Thymus (tissue), 11 donors: ENCODE measurements at regions not wholly inside any gene's neighbourhood (a gene's known extent, or its start where the extent isn't known, plus 50 kb on each side); places are given as distances from the start of the nearest gene placed in this dataset.
A peak's percentile ranks its signal among the peaks of the same experiment; 100 is the strongest.

Experiments used
- DNase-seq, 9 donors: peaks; one replicate each; pipeline ENCODE4 v3.0.0-alpha.2; 2013; ENCODE audit warnings: low spot score in 9 of 9, low read depth in 6 of 9, missing footprints in 1 of 9
- H3K27ac ChIP-seq, 2 donors: one replicate each; pipeline ENCODE4 v1.5.1; 2013; ENCODE audit warnings: control low read depth in 1 of 2, low read depth in 1 of 2, low read length in 1 of 2, mild to moderate bottlenecking in 1 of 2, moderate library complexity in 1 of 2
- H3K27me3 ChIP-seq, 2 donors: one replicate each; pipeline ENCODE4 v1.5.1; 2013; ENCODE audit warnings: low read length in 1 of 2; ENCODE audit not compliant: control insufficient read depth in 2 of 2, insufficient read depth in 1 of 2
- H3K36me3 ChIP-seq, 2 donors: one replicate each; pipeline ENCODE4 v1.5.1; 2013; ENCODE audit warnings: low read length in 1 of 2, mild to moderate bottlenecking in 1 of 2, moderate library complexity in 1 of 2; ENCODE audit not compliant: control insufficient read depth in 2 of 2, insufficient read depth in 2 of 2
- H3K4me1 ChIP-seq, 2 donors: one replicate each; pipeline ENCODE4 v1.5.1; 2013; ENCODE audit warnings: low read length in 2 of 2; ENCODE audit not compliant: control insufficient read depth in 2 of 2, insufficient read depth in 2 of 2
- H3K4me3 ChIP-seq, 2 donors: one replicate each; pipeline ENCODE4 v1.5.1; 2013; ENCODE audit warnings: low read length in 2 of 2, control low read depth in 1 of 2, mild to moderate bottlenecking in 1 of 2
- H3K9me3 ChIP-seq, 2 donors: one replicate each; pipeline ENCODE4 v1.5.1; 2013; ENCODE audit warnings: low read length in 1 of 2, mild to moderate bottlenecking in 1 of 2; ENCODE audit not compliant: control insufficient read depth in 2 of 2, insufficient read depth in 1 of 2
- WGBS: extraction: QIAGEN DNeasy Blood & Tissue Kit; methylation state at CpG from one replicate; pipeline ENCODE4 v1.1.7; 2013; 5-methylcytosine and 5-hydroxymethylcytosine counted together
- donor health status: healthy.

- 82% methylated on average over 6 of the region's 6 CpGs for WGBS
- no peak for DNase-seq
- H3K27ac ChIP-seq = no peak overlapping the region
- H3K9me3 ChIP-seq = no peaks in the 10 kb centered on the region
- H3K4me3 ChIP-seq = no peak overlapping the region
- H3K4me1 ChIP-seq = no peaks in the 10 kb centered on the region
- no peaks in the 10 kb centered on the region for H3K36me3 ChIP-seq
- no peaks in the 10 kb centered on the region for H3K27me3 ChIP-seq
Measured at GRCh38 chr3:101932326-101933068, 83.2 kb downstream of the NFKBIZ start.

GRCh38 chr3:101936419-101937356, 87.4 kb downstream of the NFKBIZ start:
- 68% methylated on average over 10 of the region's 10 CpGs for WGBS
- Histone ChIP-seq H3K36me3 (no peaks in the 10 kb centered on the region), H3K9me3 (no peaks in the 10 kb centered on the region), H3K4me1 (peaks cover 0 to 8% of the 10 kb centered on the region in 2 donors), H3K27ac (peak overlapping the region; percentile 10 to 15), H3K27me3 (no peaks in the 10 kb centered on the region), H3K4me3 (no peak overlapping the region)
- DNase-seq = peak in 5 of 9 donors; percentile 15 to 63 (median 26)

- no peak overlapping the region for H3K4me3 ChIP-seq
- no peaks in the 10 kb centered on the region for H3K27me3 ChIP-seq
- no peak overlapping the region for H3K27ac ChIP-seq
- peak in 3 of 9 donors; percentile 19 to 45 (median 23) for DNase-seq
- no peaks in the 10 kb centered on the region for H3K9me3 ChIP-seq
- 26% methylated on average over 2 of the region's 2 CpGs for WGBS
- no peaks in the 10 kb centered on the region for H3K36me3 ChIP-seq
- H3K4me1 ChIP-seq = peaks cover 0 to 8% of the 10 kb centered on the region in 2 donors
Measured at GRCh38 chr3:101938262-101938847, 89.0 kb downstream of the NFKBIZ start.

GRCh38 chr3:101939361-101940049, 90.2 kb downstream of the NFKBIZ start:
- Histone ChIP-seq H3K27ac (no peak overlapping the region), H3K9me3 (no peaks in the 10 kb centered on the region), H3K4me3 (no peak overlapping the region), H3K4me1 (peaks cover 0 to 8% of the 10 kb centered on the region in 2 donors), H3K27me3 (no peaks in the 10 kb centered on the region), H3K36me3 (no peaks in the 10 kb centered on the region)
- DNase-seq = no peak
- 96% methylated on average over 6 of the region's 6 CpGs for WGBS

- Histone ChIP-seq H3K27ac (no peak overlapping the region), H3K4me1 (peaks cover 0 to 8% of the 10 kb centered on the region in 2 donors), H3K27me3 (no peaks in the 10 kb centered on the region), H3K36me3 (no peaks in the 10 kb centered on the region), H3K9me3 (no peaks in the 10 kb centered on the region), H3K4me3 (no peak overlapping the region)
- peak in 1 of 9 donors; percentile 23 for DNase-seq
- WGBS = 41% methylated on average over 9 of the region's 9 CpGs
Measured at GRCh38 chr3:101940521-101941317, 91.4 kb downstream of the NFKBIZ start.

- WGBS = 86% methylated on average over 6 of the region's 6 CpGs
- Histone ChIP-seq H3K9me3 (no peaks in the 10 kb centered on the region), H3K4me3 (no peak overlapping the region), H3K36me3 (no peaks in the 10 kb centered on the region), H3K27me3 (no peaks in the 10 kb centered on the region), H3K27ac (no peak overlapping the region), H3K4me1 (peaks cover 0 to 8% of the 10 kb centered on the region in 2 donors)
- no peak for DNase-seq
Measured at GRCh38 chr3:101941318-101942040, 92.2 kb downstream of the NFKBIZ start.

GRCh38 chr3:101942356-101942755, 93.0 kb downstream of the NFKBIZ start:
- H3K4me3 ChIP-seq = no peak overlapping the region
- H3K9me3 ChIP-seq = no peaks in the 10 kb centered on the region
- no peaks in the 10 kb centered on the region for H3K27me3 ChIP-seq
- peak in 1 of 9 donors; percentile 22 for DNase-seq
- H3K4me1 ChIP-seq = peaks cover 0 to 8% of the 10 kb centered on the region in 2 donors
- H3K36me3 ChIP-seq = no peaks in the 10 kb centered on the region
- no peak overlapping the region for H3K27ac ChIP-seq
- 13% methylated on average over 2 of the region's 2 CpGs for WGBS

GRCh38 chr3:101943029-101943428, 93.7 kb downstream of the NFKBIZ start:
- no peak for DNase-seq
- peaks cover 0 to 8% of the 10 kb centered on the region in 2 donors for H3K4me1 ChIP-seq
- WGBS = 88% methylated on average over 1 of the region's 1 CpG
- no peaks in the 10 kb centered on the region for H3K27me3 ChIP-seq
- no peak overlapping the region for H3K4me3 ChIP-seq
- no peaks in the 10 kb centered on the region for H3K9me3 ChIP-seq
- no peak overlapping the region for H3K27ac ChIP-seq
- no peaks in the 10 kb centered on the region for H3K36me3 ChIP-seq
